Left colon (tissue), 2 donors: ENCODE measurements at regions not wholly inside any gene's neighbourhood (a gene's known extent, or its start where the extent isn't known, plus 50 kb on each side); places are given as distances from the start of the nearest gene placed in this dataset.
"Not testable (repeated sequence)": the region's sequence is repeated elsewhere in the genome, so short reads cannot be mapped to it uniquely, and the experiment has no call there.

Source experiments
- ATAC-seq: fragments of 200-7000 bp; cut with Tn5 transposase; one replicate; pipeline ENCODE4 v1.9.1; 2020; ENCODE audit warnings: mild to moderate bottlenecking, moderate library complexity
- DNase-seq, 2 donors: peaks; one replicate each; pipeline ENCODE4 v3.0.0-alpha.2; 2020
- intact Hi-C, 2 donors: fragments of 100-400 bp; cut with DNase I in 1 of 2; cut with micrococcal nuclease in 1 of 2; formaldehyde crosslinking; loops; one replicate each; pipeline versions ENCODE4 v1.11.2 to v1.14.0; 2022; cut with DNase I, micrococcal nuclease
- donor health status: DM: no; HTN: no; CAD: no.
- donor health status: DM: yes; HTN: yes; CAD: no.

GRCh38 chr10:33048223-33048622 lies 90.2 kb upstream of the ITGB1 start:
- intact Hi-C loops: no loop called here
- DNase-seq (no peak), ATAC-seq (no peak)

GRCh38 chr10:33047655-33048054 lies 89.6 kb upstream of the ITGB1 start:
- DNase-seq (no peak), ATAC-seq (no peak)
- intact Hi-C loops: no loop called here

- ATAC-seq: no peak
Observed at GRCh38 chr10:33046792-33047191, 88.8 kb upstream of the ITGB1 start.

GRCh38 chr10:33045421-33045820 lies 87.4 kb upstream of the ITGB1 start:
- intact Hi-C loops: no loop called here
- ATAC-seq: no peak
- DNase-seq: no peak

More at GRCh38 chr10:33046792-33047191, 88.8 kb upstream of the ITGB1 start:
- no peak for DNase-seq
- intact Hi-C loops: no loop called here

GRCh38 chr10:33042565-33042964 lies 84.5 kb upstream of the ITGB1 start:
- DNase-seq (no peak), ATAC-seq (no peak)
- intact Hi-C loops: no loop called here

- ATAC-seq (no peak), DNase-seq (no peak)
- intact Hi-C loops: no loop called here
Observed at GRCh38 chr10:33041783-33042437, 83.9 kb upstream of the ITGB1 start.

- ATAC-seq (no peak), DNase-seq (no peak)
- intact Hi-C loops: no loop called here
Observed at GRCh38 chr10:33040436-33040835, 82.4 kb upstream of the ITGB1 start.

GRCh38 chr10:33039181-33039580 lies 81.2 kb upstream of the ITGB1 start:
- DNase-seq: no peak
- intact Hi-C loops: no loop called here
- ATAC-seq: no peak

GRCh38 chr10:33038672-33039071 lies 80.6 kb upstream of the ITGB1 start:
- ATAC-seq (no peak), DNase-seq (no peak)
- intact Hi-C loops: no loop called here

GRCh38 chr10:33037726-33038125 lies 79.7 kb upstream of the ITGB1 start:
- no peak for ATAC-seq
- no peak for DNase-seq
- intact Hi-C loops: no loop called here

GRCh38 chr10:33036670-33037069 lies 78.6 kb upstream of the ITGB1 start:
- intact Hi-C loops: no loop called here
- ATAC-seq (no peak), DNase-seq (no peak)

- intact Hi-C loops: no loop called here
- ATAC-seq (no peak), DNase-seq (no peak)
Observed at GRCh38 chr10:33035411-33035810, 77.4 kb upstream of the ITGB1 start.

GRCh38 chr10:33034931-33035330 lies 76.9 kb upstream of the ITGB1 start:
- ATAC-seq (no peak), DNase-seq (no peak)
- intact Hi-C loops: no loop called here

GRCh38 chr10:33032654-33033151 lies 74.7 kb upstream of the ITGB1 start:
- ATAC-seq (no peak), DNase-seq (no peak)
- intact Hi-C loops: no loop called here

GRCh38 chr10:33031815-33032653 lies 74.0 kb upstream of the ITGB1 start:
- DNase-seq: no peak
- intact Hi-C loops: no loop called here
- no peak for ATAC-seq

GRCh38 chr10:33031171-33031570 lies 73.1 kb upstream of the ITGB1 start:
- ATAC-seq: no peak
- no peak for DNase-seq
- intact Hi-C loops: no loop called here

GRCh38 chr10:33028515-33028914 lies 70.5 kb upstream of the ITGB1 start:
- intact Hi-C loops: not testable (repeated sequence)

GRCh38 chr10:33027088-33027487 lies 69.1 kb upstream of the ITGB1 start:
- intact Hi-C loops: no loop called here
- no peak for DNase-seq
- no peak for ATAC-seq

More at GRCh38 chr10:33028515-33028914, 70.5 kb upstream of the ITGB1 start:
- not testable (repeated sequence) for ATAC-seq, DNase-seq

- ATAC-seq (no peak), DNase-seq (no peak)
- intact Hi-C loops: no loop called here
Observed at GRCh38 chr10:33026422-33026821, 68.4 kb upstream of the ITGB1 start.

- ATAC-seq (no peak), DNase-seq (no peak)
- intact Hi-C loops: no loop called here
Observed at GRCh38 chr10:33025910-33026309, 67.9 kb upstream of the ITGB1 start.
